Neural progenitor cell (in vitro differentiated cells): ENCODE measurements at regions not wholly inside any gene's neighbourhood (a gene's known extent, or its start where the extent isn't known, plus 50 kb on each side); places are given as distances from the start of the nearest gene placed in this dataset.

Experiments
- EZH2 ChIP-seq: fragments of 200-600 bp; sonication (generic); IDR thresholded peaks from 2 replicates; pipeline ENCODE4 v1.6.1; 2017; ENCODE audit warnings: antibody characterized with exemption, mild to moderate bottlenecking, moderate library complexity
- EZH2phosphoT487 ChIP-seq: fragments of 200-600 bp; sonication (generic); IDR thresholded peaks from 2 replicates; pipeline ENCODE4 v1.6.1; 2017; ENCODE audit warnings: antibody characterized with exemption
- TF ChIP-seq, protein P1 (sequence below): fragments of 200-600 bp; sonication (generic); IDR thresholded peaks from 2 replicates; pipeline ENCODE4 v1.5.1; 2017; ENCODE audit warnings: antibody characterized with exemption, mild to moderate bottlenecking

DNA sequence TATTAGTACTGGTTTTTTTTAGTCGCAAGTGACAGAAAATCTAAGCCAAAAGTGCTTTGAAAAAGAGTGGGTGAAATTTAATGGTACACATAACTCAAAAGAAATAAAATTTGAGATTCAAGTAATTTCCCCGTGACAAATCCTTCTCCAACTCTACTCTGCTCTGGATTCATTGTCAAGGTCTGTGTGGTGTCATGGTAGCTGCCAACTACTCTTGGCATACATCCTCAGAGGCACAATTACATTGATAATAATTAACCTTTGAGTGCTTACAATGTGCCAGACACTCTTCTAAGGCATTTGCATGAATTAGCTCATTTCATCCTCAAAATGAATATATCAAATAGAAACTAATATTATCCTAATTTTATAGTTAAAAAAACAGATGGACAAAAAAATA is 1153.9 kb upstream of the NCAM2 start:
- TF ChIP-seq, protein P1, sequence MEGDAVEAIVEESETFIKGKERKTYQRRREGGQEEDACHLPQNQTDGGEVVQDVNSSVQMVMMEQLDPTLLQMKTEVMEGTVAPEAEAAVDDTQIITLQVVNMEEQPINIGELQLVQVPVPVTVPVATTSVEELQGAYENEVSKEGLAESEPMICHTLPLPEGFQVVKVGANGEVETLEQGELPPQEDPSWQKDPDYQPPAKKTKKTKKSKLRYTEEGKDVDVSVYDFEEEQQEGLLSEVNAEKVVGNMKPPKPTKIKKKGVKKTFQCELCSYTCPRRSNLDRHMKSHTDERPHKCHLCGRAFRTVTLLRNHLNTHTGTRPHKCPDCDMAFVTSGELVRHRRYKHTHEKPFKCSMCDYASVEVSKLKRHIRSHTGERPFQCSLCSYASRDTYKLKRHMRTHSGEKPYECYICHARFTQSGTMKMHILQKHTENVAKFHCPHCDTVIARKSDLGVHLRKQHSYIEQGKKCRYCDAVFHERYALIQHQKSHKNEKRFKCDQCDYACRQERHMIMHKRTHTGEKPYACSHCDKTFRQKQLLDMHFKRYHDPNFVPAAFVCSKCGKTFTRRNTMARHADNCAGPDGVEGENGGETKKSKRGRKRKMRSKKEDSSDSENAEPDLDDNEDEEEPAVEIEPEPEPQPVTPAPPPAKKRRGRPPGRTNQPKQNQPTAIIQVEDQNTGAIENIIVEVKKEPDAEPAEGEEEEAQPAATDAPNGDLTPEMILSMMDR, result no peak
- TF ChIP-seq EZH2phosphoT487, result no peak
- TF ChIP-seq EZH2, result no peak
